A549 (cell line): ENCODE measurements at regions not wholly inside any gene's neighbourhood (a gene's known extent, or its start where the extent isn't known, plus 50 kb on each side); places are given as distances from the start of the nearest gene placed in this dataset.

ENCODE experiments used
- ATAC-seq, 2 experiments: fragments of 200-7000 bp in 1 of 2; fragments of >200 bp in 1 of 2; cut with Nextera tagmentation in 1 of 2; cut with Tn5 transposase in 1 of 2; 3 replicates each; pipeline versions ENCODE4 v1.8.0 to v1.9.1; 2018 to 2020; ENCODE audit warnings: mild to moderate bottlenecking in 1 of 2, moderate library complexity in 1 of 2
- CTCF ChIA-PET: fragments of 300-600 bp; sonication (Branson Sonifier 250); formaldehyde crosslinking; extraction: SDS; loops from one replicate; lab custom pipeline; 2021; ENCODE audit warnings: antibody characterized with exemption, inconsistent platforms; lab: Yijun Ruan, JAX
- POLR2A ChIA-PET: fragments of 350-600 bp; formaldehyde crosslinking; extraction: SDS; loops from one replicate; lab custom pipeline; 2021; ENCODE audit warnings: antibody characterized with exemption, inconsistent platforms; lab: Yijun Ruan, JAX
- DNase-seq, 2 experiments: peaks; one replicate each; pipeline versions ENCODE4 v3.0.0 to v3.0.0-alpha.2; 2011 to 2016; ENCODE audit warnings: low read depth in 1 of 2, low spot score in 1 of 2
- FAIRE-seq: peaks from 2 replicates; lab custom pipeline; 2011; peaks lifted over from hg19 to GRCh38; lab: Jason Lieb, UNC
- H3K27ac ChIP-seq, 2 experiments: fragments of >200 bp; sonication (Bioruptor Twin); formaldehyde crosslinking; 3 replicates each; pipeline ENCODE4 v1.5.1; 2016 to 2017
- H3K4me1 ChIP-seq: fragments of >200 bp; sonication (Bioruptor Twin); formaldehyde crosslinking; 3 replicates; pipeline ENCODE4 v1.6.1; 2016
- H3K4me2 ChIP-seq: fragments of >200 bp; sonication (Bioruptor Twin); formaldehyde crosslinking; 3 replicates; pipeline ENCODE4 v1.6.1; 2016
- H3K4me3 ChIP-seq: fragments of >200 bp; sonication (Bioruptor Twin); formaldehyde crosslinking; 3 replicates; pipeline ENCODE4 v1.5.1; 2016
- H3K9me3 ChIP-seq: fragments of >200 bp; sonication (Bioruptor Twin); formaldehyde crosslinking; 3 replicates; pipeline ENCODE4 v1.6.1; 2016
- CEBPB ChIP-seq, 2 experiments: fragments of >200 bp in 1 of 2; sonication (Bioruptor Twin) in 1 of 2; formaldehyde crosslinking in 1 of 2; IDR thresholded peaks; 2 replicates each; pipeline ENCODE4 v1.6.1; 2012 to 2016
- CHD4 ChIP-seq: fragments of 200-600 bp; sonication (generic); IDR thresholded peaks from 2 replicates; pipeline ENCODE4 v1.6.1; 2016; ENCODE audit warnings: antibody characterized with exemption, mild to moderate bottlenecking, borderline replicate concordance
- EHF ChIP-seq: fragments of 250-450 bp; sonication (Bioruptor Pico); IDR thresholded peaks from 2 replicates; pipeline ENCODE4 v1.5.0; 2020; ENCODE audit warnings: mild to moderate bottlenecking
- EP300 ChIP-seq, 2 experiments: fragments of >200 bp; sonication (Bioruptor Twin); formaldehyde crosslinking; IDR thresholded peaks; 2 replicates in 1 of 2; 3 replicates in 1 of 2; pipeline ENCODE4 v1.6.1; 2016 to 2017
- GATA3 ChIP-seq: IDR thresholded peaks from 2 replicates; pipeline ENCODE4 v1.6.1; 2012; ENCODE audit warnings: borderline replicate concordance
- HDAC2 ChIP-seq: fragments of 200-600 bp; sonication (generic); IDR thresholded peaks from 2 replicates; pipeline ENCODE4 v1.6.1; 2016
- HEYL ChIP-seq: fragments of 250-450 bp; sonication (Bioruptor Pico); IDR thresholded peaks from 2 replicates; pipeline ENCODE4 v1.8.0; 2021; ENCODE audit warnings: mild to moderate bottlenecking, moderate library complexity
- HOXB13 ChIP-seq: fragments of 250-450 bp; sonication (Bioruptor Pico); IDR thresholded peaks from 2 replicates; pipeline ENCODE4 v1.5.0; 2020; ENCODE audit warnings: low read depth, mild to moderate bottlenecking, moderate library complexity
- MAFK ChIP-seq: fragments of 450-650 bp; IDR thresholded peaks from 2 replicates; pipeline ENCODE4 v1.6.1; 2014; ENCODE audit not compliant: partially characterized antibody
- MYC ChIP-seq: IDR thresholded peaks from 2 replicates; pipeline ENCODE4 v1.6.1; 2012; ENCODE audit warnings: mild to moderate bottlenecking, inconsistent platforms, low read length, improper control_type of control experiment, borderline replicate concordance
- NFE2L2 ChIP-seq: fragments of 150-350 bp; conservative IDR thresholded peaks from 2 replicates; pipeline ENCODE4 v1.6.1; 2014; ENCODE audit warnings: low read length
- NPAS2 ChIP-seq: fragments of 250-450 bp; sonication (Bioruptor Pico); IDR thresholded peaks from 2 replicates; pipeline ENCODE4 v1.8.0; 2022; ENCODE audit warnings: mild to moderate bottlenecking, moderate library complexity, borderline replicate concordance
- POLR2A ChIP-seq: IDR thresholded peaks from 2 replicates; pipeline ENCODE4 v1.6.1; 2012; ENCODE audit warnings: mild to moderate bottlenecking, low read length
- POLR2AphosphoS2 ChIP-seq: conservative IDR thresholded peaks from 2 replicates; pipeline ENCODE4 v1.6.1; 2012; ENCODE audit warnings: low read length, improper control_type of control experiment, inconsistent platforms
- RAD21 ChIP-seq, 2 experiments: fragments of >200 bp in 1 of 2; sonication (Bioruptor Twin) in 1 of 2; formaldehyde crosslinking in 1 of 2; IDR thresholded peaks in 1 of 2; conservative IDR thresholded peaks in 1 of 2; 2 replicates in 1 of 2; 3 replicates in 1 of 2; pipeline ENCODE4 v1.6.1; 2012 to 2018; ENCODE audit warnings: inconsistent platforms in 1 of 2
- RFX5 ChIP-seq: fragments of 450-650 bp; IDR thresholded peaks from 2 replicates; pipeline ENCODE4 v1.7.1; 2014; ENCODE audit warnings: antibody characterized with exemption, mild to moderate bottlenecking, moderate library complexity
- SMC3 ChIP-seq: fragments of >200 bp; sonication (Bioruptor Twin); formaldehyde crosslinking; IDR thresholded peaks from 3 replicates; pipeline ENCODE4 v1.6.1; 2018; ENCODE audit warnings: inconsistent platforms
- SREBF2 ChIP-seq: fragments of 450-650 bp; IDR thresholded peaks from 2 replicates; pipeline ENCODE4 v1.6.1; 2014; ENCODE audit warnings: mild to moderate bottlenecking, moderate library complexity
- ZNF302 ChIP-seq: fragments of 250-450 bp; sonication (Bioruptor Pico); IDR thresholded peaks from 2 replicates; pipeline ENCODE4 v1.9.0; 2021; ENCODE audit warnings: inconsistent platforms, mild to moderate bottlenecking, moderate library complexity
- ZSCAN20 ChIP-seq: fragments of 250-450 bp; sonication (Bioruptor Pico); IDR thresholded peaks from 2 replicates; pipeline ENCODE4 v1.8.0; 2022; ENCODE audit warnings: mild to moderate bottlenecking, moderate library complexity
- WGBS: methylation state at CpG from one replicate; pipeline ENCODE4 v1.1.6; 2017; ENCODE audit errors: missing lambda C conversion rate; 5-methylcytosine and 5-hydroxymethylcytosine counted together
- TF ChIP-seq, protein P1 (sequence below): fragments of >200 bp; sonication (Bioruptor Twin); formaldehyde crosslinking; IDR thresholded peaks from 2 replicates; pipeline ENCODE4 v1.6.1; 2016
- TF ChIP-seq, protein P2 (sequence below): fragments of 250-450 bp; sonication (Bioruptor Pico); IDR thresholded peaks from 2 replicates; pipeline ENCODE4 v1.5.0; 2020; ENCODE audit warnings: low read depth, mild to moderate bottlenecking, moderate library complexity
- TF ChIP-seq, protein P3 (sequence below): fragments of 200-600 bp; sonication (generic); IDR thresholded peaks from 2 replicates; pipeline ENCODE4 v1.6.1; 2016; ENCODE audit warnings: antibody characterized with exemption, mild to moderate bottlenecking, moderate library complexity
- TF ChIP-seq, protein P4 (sequence below): fragments of 150-350 bp; IDR thresholded peaks from 2 replicates; pipeline ENCODE4 v1.6.1; 2014; ENCODE audit warnings: low read depth, mild to moderate bottlenecking, low read length
- TF ChIP-seq, protein P5 (sequence below): fragments of >200 bp; sonication (Bioruptor Twin); formaldehyde crosslinking; IDR thresholded peaks from 3 replicates; pipeline ENCODE4 v1.6.1; 2016

DNA sequence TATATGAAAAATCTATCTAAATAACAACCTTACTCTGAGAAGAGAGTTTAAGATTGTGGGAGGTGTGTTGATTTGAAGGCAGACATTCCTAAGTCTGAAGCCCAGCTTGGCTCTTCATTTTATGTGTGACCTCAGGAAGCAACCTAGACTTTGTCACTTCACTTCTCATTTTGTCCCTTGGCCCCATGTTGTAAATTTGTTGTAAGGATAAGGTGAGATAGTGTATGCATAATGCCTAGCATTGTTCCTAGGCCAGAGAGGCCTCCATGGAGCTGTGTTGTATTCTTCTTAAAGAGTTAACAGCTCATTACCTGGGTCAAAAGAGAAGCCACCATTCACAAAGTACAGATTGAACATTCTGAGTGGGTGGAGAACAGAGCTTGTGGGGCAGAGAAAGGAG lies 1084.4 kb upstream of the SLIT2 start:
- no peak for FAIRE-seq
- ATAC-seq: no peak
- no peak for DNase-seq
- H3K27ac ChIP-seq: no peak overlapping the region
- TF ChIP-seq MAFK: no peak
- no peak for TF ChIP-seq EHF (CRISPR knock-in tag)
- TF ChIP-seq HDAC2: no peak
- no peak for TF ChIP-seq POLR2A
- no peak for TF ChIP-seq MYC
- TF ChIP-seq, protein P1, sequence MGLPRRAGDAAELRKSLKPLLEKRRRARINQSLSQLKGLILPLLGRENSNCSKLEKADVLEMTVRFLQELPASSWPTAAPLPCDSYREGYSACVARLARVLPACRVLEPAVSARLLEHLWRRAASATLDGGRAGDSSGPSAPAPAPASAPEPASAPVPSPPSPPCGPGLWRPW: no peak
- TF ChIP-seq, protein P2, sequence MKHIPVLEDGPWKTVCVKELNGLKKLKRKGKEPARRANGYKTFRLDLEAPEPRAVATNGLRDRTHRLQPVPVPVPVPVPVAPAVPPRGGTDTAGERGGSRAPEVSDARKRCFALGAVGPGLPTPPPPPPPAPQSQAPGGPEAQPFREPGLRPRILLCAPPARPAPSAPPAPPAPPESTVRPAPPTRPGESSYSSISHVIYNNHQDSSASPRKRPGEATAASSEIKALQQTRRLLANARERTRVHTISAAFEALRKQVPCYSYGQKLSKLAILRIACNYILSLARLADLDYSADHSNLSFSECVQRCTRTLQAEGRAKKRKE (CRISPR knock-in tag): no peak
- no peak for TF ChIP-seq CHD4
- no peak for TF ChIP-seq EP300 (IDR thresholded peaks at IDR 0.05)
- TF ChIP-seq, all 56 proteins: peak for 0
- Histone ChIP-seq H3K4me1 (no peaks in the 10 kb centered on the region), H3K4me3 (no peak overlapping the region), H3K9me3 (no peaks in the 10 kb centered on the region), H3K4me2 (no peak overlapping the region)
- CTCF ChIA-PET: interaction anchor here (1.3 kb wide), 1 partner anchor 11 kb away, joined by 4 read pairs; no protein-coding TSS in a partner anchor
- POLR2A ChIA-PET: no interaction called here

DNA sequence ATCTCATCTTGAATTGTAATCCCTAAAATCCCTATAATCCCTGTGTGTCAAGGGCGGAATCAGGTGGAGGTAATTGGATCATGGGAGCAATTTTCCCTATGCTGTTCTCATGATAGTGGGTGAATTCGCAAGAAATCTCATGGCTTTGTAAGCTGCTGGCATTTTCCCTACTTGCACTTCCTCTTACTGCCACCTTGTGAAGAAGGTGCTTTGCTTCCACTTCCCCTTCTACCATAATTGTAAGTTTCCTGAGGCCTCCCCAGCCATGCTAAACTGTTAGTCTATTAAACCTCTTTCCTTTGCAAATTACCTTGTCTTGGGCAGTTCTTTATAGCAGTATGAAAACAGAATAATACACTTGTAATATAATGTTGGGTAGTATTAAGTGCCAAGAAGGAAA lies 1087.4 kb upstream of the SLIT2 start:
- Histone ChIP-seq H3K27ac (no peak overlapping the region), H3K4me1 (no peaks in the 10 kb centered on the region), H3K4me2 (no peak overlapping the region), H3K4me3 (no peak overlapping the region), H3K9me3 (no peaks in the 10 kb centered on the region)
- 0% methylated on average over 2 of the region's 2 CpGs for WGBS
- TF ChIP-seq RFX5 (no peak), HEYL (CRISPR knock-in tag) (no peak), HOXB13 (CRISPR knock-in tag) (no peak), NPAS2 (CRISPR knock-in tag) (no peak), ZSCAN20 (CRISPR knock-in tag) (no peak), CEBPB (IDR thresholded peaks at IDR 0.05) (no peak), ZNF302 (CRISPR knock-in tag) (no peak), GATA3 (no peak), MAFK (no peak), SREBF2 (no peak), NFE2L2 (no peak), POLR2AphosphoS2 (no peak), SMC3 (no peak), RAD21 (conservative IDR thresholded peaks at IDR 0.05 in 1 of 2, IDR thresholded peaks at IDR 0.05 in 1 of 2) (no peak), EP300 (IDR thresholded peaks at IDR 0.05) (no peak)
- TF ChIP-seq, protein P3, sequence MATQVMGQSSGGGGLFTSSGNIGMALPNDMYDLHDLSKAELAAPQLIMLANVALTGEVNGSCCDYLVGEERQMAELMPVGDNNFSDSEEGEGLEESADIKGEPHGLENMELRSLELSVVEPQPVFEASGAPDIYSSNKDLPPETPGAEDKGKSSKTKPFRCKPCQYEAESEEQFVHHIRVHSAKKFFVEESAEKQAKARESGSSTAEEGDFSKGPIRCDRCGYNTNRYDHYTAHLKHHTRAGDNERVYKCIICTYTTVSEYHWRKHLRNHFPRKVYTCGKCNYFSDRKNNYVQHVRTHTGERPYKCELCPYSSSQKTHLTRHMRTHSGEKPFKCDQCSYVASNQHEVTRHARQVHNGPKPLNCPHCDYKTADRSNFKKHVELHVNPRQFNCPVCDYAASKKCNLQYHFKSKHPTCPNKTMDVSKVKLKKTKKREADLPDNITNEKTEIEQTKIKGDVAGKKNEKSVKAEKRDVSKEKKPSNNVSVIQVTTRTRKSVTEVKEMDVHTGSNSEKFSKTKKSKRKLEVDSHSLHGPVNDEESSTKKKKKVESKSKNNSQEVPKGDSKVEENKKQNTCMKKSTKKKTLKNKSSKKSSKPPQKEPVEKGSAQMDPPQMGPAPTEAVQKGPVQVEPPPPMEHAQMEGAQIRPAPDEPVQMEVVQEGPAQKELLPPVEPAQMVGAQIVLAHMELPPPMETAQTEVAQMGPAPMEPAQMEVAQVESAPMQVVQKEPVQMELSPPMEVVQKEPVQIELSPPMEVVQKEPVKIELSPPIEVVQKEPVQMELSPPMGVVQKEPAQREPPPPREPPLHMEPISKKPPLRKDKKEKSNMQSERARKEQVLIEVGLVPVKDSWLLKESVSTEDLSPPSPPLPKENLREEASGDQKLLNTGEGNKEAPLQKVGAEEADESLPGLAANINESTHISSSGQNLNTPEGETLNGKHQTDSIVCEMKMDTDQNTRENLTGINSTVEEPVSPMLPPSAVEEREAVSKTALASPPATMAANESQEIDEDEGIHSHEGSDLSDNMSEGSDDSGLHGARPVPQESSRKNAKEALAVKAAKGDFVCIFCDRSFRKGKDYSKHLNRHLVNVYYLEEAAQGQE: no peak
- TF ChIP-seq, protein P4, sequence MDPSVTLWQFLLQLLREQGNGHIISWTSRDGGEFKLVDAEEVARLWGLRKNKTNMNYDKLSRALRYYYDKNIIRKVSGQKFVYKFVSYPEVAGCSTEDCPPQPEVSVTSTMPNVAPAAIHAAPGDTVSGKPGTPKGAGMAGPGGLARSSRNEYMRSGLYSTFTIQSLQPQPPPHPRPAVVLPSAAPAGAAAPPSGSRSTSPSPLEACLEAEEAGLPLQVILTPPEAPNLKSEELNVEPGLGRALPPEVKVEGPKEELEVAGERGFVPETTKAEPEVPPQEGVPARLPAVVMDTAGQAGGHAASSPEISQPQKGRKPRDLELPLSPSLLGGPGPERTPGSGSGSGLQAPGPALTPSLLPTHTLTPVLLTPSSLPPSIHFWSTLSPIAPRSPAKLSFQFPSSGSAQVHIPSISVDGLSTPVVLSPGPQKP: no peak
- TF ChIP-seq, protein P2 (CRISPR knock-in tag): no peak
- TF ChIP-seq, protein P1: no peak
- TF ChIP-seq, protein P5, sequence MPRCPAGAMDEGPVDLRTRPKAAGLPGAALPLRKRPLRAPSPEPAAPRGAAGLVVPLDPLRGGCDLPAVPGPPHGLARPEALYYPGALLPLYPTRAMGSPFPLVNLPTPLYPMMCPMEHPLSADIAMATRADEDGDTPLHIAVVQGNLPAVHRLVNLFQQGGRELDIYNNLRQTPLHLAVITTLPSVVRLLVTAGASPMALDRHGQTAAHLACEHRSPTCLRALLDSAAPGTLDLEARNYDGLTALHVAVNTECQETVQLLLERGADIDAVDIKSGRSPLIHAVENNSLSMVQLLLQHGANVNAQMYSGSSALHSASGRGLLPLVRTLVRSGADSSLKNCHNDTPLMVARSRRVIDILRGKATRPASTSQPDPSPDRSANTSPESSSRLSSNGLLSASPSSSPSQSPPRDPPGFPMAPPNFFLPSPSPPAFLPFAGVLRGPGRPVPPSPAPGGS: no peak
- no peak for DNase-seq
- no peak for ATAC-seq
- ChIA-PET POLR2A (no interaction called here), CTCF (no interaction called here)
- no peak for FAIRE-seq
